HCT116 (cell line): ENCODE measurements at regions not wholly inside any gene's neighbourhood (a gene's known extent, or its start where the extent isn't known, plus 50 kb on each side); places are given as distances from the start of the nearest gene placed in this dataset.

Experiments used
- ATAC-seq: fragments of 200-7000 bp; cut with Tn5 transposase; 2 replicates; pipeline ENCODE4 v1.9.1; 2020; ENCODE audit warnings: mild to moderate bottlenecking, moderate library complexity
- BruUV-seq: library from RNA; stranded (reverse); fragments of 400-500 nt; replicated peaks from 2 replicates; lab custom pipeline; 2021; lab: Mats Ljungman, UMichigan
- CTCF ChIA-PET: fragments of 300-600 bp; sonication (Branson Sonifier 250); formaldehyde crosslinking; loops from one replicate; lab custom pipeline; 2021; ENCODE audit warnings: antibody characterized with exemption; lab: Charles Lee
- POLR2A ChIA-PET: fragments of 300-600, 350-600 bp; sonication (Branson Sonifier 250); formaldehyde crosslinking; loops from one replicate; lab custom pipeline; 2021; ENCODE audit warnings: antibody characterized with exemption; lab: Charles Lee
- RAD21 ChIA-PET, 2 experiments: fragments of 300-600 bp; sonication (Branson Sonifier 250); formaldehyde crosslinking; loops; one replicate each; lab custom pipeline; 2023; ENCODE audit warnings: low total read pairs in 2 of 2; ENCODE audit not compliant: uncharacterized antibody in 2 of 2, unreplicated experiment in 2 of 2, low non-redundant PET in 1 of 2; lab: Charles Lee
- DNase-seq: peaks from one replicate; pipeline ENCODE4 v3.0.0-alpha.2; 2010; ENCODE audit warnings: low read depth, low spot score
- H2AFZ ChIP-seq: fragments of 200-600 bp; shearing (Covaris generic), sonication (generic); 2 replicates; pipeline ENCODE4 v1.6.1; 2017; ENCODE audit warnings: low read depth, mixed run types, mixed read lengths, antibody characterized with exemption, low read length; ENCODE audit not compliant: poor library complexity, severe bottlenecking
- H3K27ac ChIP-seq: 2 replicates; pipeline ENCODE4 v1.5.1; 2012; ENCODE audit warnings: low read depth, low read length
- H3K27me3 ChIP-seq: fragments of 200-600 bp; sonication (generic); 2 replicates; pipeline ENCODE4 v1.6.1; 2016; ENCODE audit warnings: mixed run types, low read length, mixed read lengths; ENCODE audit not compliant: insufficient read depth
- H3K36me3 ChIP-seq, 2 experiments: fragments of 200-500 bp in 1 of 2; fragments of 200-600 bp in 1 of 2; sonication (Bioruptor generic) in 1 of 2; sonication (generic) in 1 of 2; 2 replicates each; pipeline versions ENCODE4 v1.5.1 to v1.6.1; 2014 to 2016; ENCODE audit warnings: low read length in 2 of 2, inconsistent platforms in 1 of 2, mixed read lengths in 1 of 2, mixed run types in 1 of 2; ENCODE audit not compliant: insufficient read depth in 2 of 2, control insufficient read depth in 1 of 2
- H3K4me1 ChIP-seq, 2 experiments: fragments of 200-600 bp in 1 of 2; sonication (generic) in 1 of 2; 2 replicates each; pipeline versions ENCODE4 v1.5.1 to v1.6.1; 2012 to 2017; ENCODE audit warnings: low read length in 2 of 2, inconsistent platforms in 1 of 2, mild to moderate bottlenecking in 1 of 2, mixed read lengths in 1 of 2, mixed run types in 1 of 2, moderate library complexity in 1 of 2; ENCODE audit not compliant: insufficient read depth in 2 of 2, control insufficient read depth in 1 of 2
- H3K4me2 ChIP-seq: fragments of 200-600 bp; sonication (generic); 2 replicates; pipeline ENCODE4 v1.6.1; 2017; ENCODE audit warnings: mixed run types, low read length, mixed read lengths
- H3K4me3 ChIP-seq, 2 experiments: fragments of 200-600 bp in 1 of 2; sonication (generic) in 1 of 2; replicated peaks in 1 of 2; 2 replicates each; pipeline ENCODE4 v1.5.1; 2011 to 2016; ENCODE audit warnings: low read length in 2 of 2, control low read depth in 1 of 2, low read depth in 1 of 2, mild to moderate bottlenecking in 1 of 2, mixed read lengths in 1 of 2, mixed run types in 1 of 2
- H3K79me2 ChIP-seq: fragments of 200-600 bp; sonication (generic); 2 replicates; pipeline ENCODE4 v1.6.1; 2017; ENCODE audit warnings: mild to moderate bottlenecking, mixed run types, low read length, moderate library complexity, mixed read lengths; ENCODE audit not compliant: insufficient read depth
- H3K9ac ChIP-seq: fragments of 200-600 bp; sonication (generic); 2 replicates; pipeline ENCODE4 v1.6.1; 2016; ENCODE audit warnings: low read length, mixed read lengths
- H3K9me2 ChIP-seq: fragments of 200-600 bp; sonication (generic), shearing (Covaris generic); 2 replicates; pipeline ENCODE4 v1.6.1; 2017; ENCODE audit warnings: mixed run types, mild to moderate bottlenecking, moderate library complexity; ENCODE audit not compliant: insufficient read depth
- H3K9me3 ChIP-seq, 2 experiments: fragments of 200-500 bp in 1 of 2; fragments of 200-600 bp in 1 of 2; sonication (Bioruptor generic) in 1 of 2; sonication (generic) in 1 of 2; 2 replicates each; pipeline ENCODE4 v1.6.1; 2014 to 2017; ENCODE audit warnings: low read length in 2 of 2, mixed read lengths in 2 of 2, inconsistent platforms in 1 of 2, low read depth in 1 of 2, mild to moderate bottlenecking in 1 of 2, mixed run types in 1 of 2, moderate library complexity in 1 of 2; ENCODE audit not compliant: control insufficient read depth in 1 of 2, insufficient read depth in 1 of 2
- H4K20me1 ChIP-seq: fragments of 200-600 bp; sonication (generic), shearing (Covaris generic); 2 replicates; pipeline ENCODE4 v1.6.1; 2017; ENCODE audit warnings: mixed run types, mild to moderate bottlenecking, moderate library complexity; ENCODE audit not compliant: insufficient read depth
- EZH2 ChIP-seq: fragments of 200-600 bp; sonication (generic); IDR thresholded peaks from 2 replicates; pipeline ENCODE4 v1.6.1; 2017; ENCODE audit warnings: antibody characterized with exemption, mixed run types
- RAD21 ChIP-seq: IDR thresholded peaks from 2 replicates; pipeline ENCODE4 v1.6.1; 2012; ENCODE audit warnings: low read depth, mild to moderate bottlenecking
- TCF7L2 ChIP-seq: IDR thresholded peaks from 2 replicates; pipeline ENCODE4 v1.7.0; 2011; ENCODE audit warnings: borderline replicate concordance, inconsistent platforms; ENCODE audit not compliant: insufficient read depth, insufficient read length; ENCODE audit errors: extremely low read depth
- intact Hi-C: fragments of 100-400 bp; cut with micrococcal nuclease; formaldehyde crosslinking; loops from 2 replicates; pipeline ENCODE4 v1.10.0; 2022
- TF ChIP-seq, protein P1 (sequence below): IDR thresholded peaks from 2 replicates; pipeline ENCODE4 v1.6.1; 2012; ENCODE audit warnings: low read depth

DNA sequence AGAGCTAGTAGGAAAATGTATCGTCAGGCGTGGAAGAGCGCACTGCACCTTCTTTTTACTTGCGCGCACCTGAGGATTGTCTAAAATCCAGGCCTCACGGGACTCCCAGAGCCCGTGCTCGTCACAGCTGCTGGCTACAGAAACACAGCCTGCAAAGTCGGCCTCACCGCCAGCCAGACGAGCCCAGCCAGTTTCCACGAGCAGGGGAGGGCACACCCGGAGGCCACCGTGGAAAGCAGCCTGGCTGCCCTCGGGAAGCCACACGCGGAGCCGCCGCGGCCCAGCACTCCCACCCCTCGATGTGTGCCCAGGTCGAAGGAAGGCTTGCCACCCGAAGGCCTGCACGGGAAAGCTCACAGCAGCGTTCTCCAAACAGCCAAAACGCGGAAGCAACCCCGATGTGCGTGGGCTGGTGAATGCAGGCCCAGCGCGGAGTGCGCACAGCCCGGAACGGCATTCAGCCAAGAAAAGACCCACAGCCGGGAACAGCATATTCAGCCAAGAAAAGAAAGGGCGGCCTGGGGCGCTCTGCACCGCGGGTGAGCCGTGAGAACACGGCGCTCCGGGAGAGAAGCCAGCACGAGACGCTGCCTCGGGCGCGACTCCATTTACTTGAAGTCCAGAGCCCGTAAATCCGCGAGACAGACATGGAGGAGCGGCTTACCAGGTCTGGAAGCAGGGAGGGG is 53.9 kb upstream of the SALL3 start:
- Histone ChIP-seq H3K9me3 (no peaks in the 10 kb centered on the region), H2AFZ (no peak overlapping the region), H4K20me1 (no peaks in the 10 kb centered on the region), H3K4me2 (no peak overlapping the region), H3K27ac (no peak overlapping the region), H3K9me2 (no peaks in the 10 kb centered on the region), H3K4me3 (no peak overlapping the region), H3K27me3 (peaks cover 6% of the 10 kb centered on the region), H3K4me1 (no peaks in the 10 kb centered on the region), H3K79me2 (no peaks in the 10 kb centered on the region), H3K36me3 (no peaks in the 10 kb centered on the region), H3K9ac (no peak overlapping the region)
- ChIA-PET POLR2A (no interaction called here), RAD21 (no interaction called here), CTCF (no interaction called here)
- no peak for TF ChIP-seq EZH2
- ATAC-seq, result no peak
- BruUV-seq, result no TSS peak
- intact Hi-C loops, result no loop called here
- no peak for DNase-seq

DNA sequence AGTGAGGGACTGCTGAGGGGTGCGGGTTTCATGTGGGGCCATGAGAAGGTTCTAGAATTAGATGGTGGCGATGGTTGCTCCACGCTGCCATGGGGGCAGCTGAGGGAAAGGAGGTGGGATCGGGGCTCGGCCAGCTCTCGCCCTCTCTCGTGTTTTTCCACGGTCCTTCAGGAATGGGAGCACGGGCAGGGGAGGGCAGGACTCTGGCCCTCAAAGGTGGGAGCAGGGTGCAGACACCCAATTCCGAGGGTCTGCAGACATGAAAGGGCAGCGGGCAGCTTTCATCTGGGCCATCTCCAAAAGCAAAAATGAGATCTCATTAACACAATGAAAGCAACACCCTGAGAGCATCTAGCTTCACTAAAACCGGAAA is 53.4 kb upstream of the SALL3 start:
- ATAC-seq (no peak), DNase-seq (no peak)
- CTCF ChIA-PET, result no interaction called here
- H3K79me2 ChIP-seq, result no peaks in the 10 kb centered on the region
- intact Hi-C loops, result no loop called here
- no peak overlapping the region for H3K27ac ChIP-seq
- H4K20me1 ChIP-seq, result no peaks in the 10 kb centered on the region
- H3K9ac ChIP-seq, result no peak overlapping the region
- TF ChIP-seq TCF7L2 (no peak), RAD21 (no peak), EZH2 (no peak)
- TF ChIP-seq, protein P1, sequence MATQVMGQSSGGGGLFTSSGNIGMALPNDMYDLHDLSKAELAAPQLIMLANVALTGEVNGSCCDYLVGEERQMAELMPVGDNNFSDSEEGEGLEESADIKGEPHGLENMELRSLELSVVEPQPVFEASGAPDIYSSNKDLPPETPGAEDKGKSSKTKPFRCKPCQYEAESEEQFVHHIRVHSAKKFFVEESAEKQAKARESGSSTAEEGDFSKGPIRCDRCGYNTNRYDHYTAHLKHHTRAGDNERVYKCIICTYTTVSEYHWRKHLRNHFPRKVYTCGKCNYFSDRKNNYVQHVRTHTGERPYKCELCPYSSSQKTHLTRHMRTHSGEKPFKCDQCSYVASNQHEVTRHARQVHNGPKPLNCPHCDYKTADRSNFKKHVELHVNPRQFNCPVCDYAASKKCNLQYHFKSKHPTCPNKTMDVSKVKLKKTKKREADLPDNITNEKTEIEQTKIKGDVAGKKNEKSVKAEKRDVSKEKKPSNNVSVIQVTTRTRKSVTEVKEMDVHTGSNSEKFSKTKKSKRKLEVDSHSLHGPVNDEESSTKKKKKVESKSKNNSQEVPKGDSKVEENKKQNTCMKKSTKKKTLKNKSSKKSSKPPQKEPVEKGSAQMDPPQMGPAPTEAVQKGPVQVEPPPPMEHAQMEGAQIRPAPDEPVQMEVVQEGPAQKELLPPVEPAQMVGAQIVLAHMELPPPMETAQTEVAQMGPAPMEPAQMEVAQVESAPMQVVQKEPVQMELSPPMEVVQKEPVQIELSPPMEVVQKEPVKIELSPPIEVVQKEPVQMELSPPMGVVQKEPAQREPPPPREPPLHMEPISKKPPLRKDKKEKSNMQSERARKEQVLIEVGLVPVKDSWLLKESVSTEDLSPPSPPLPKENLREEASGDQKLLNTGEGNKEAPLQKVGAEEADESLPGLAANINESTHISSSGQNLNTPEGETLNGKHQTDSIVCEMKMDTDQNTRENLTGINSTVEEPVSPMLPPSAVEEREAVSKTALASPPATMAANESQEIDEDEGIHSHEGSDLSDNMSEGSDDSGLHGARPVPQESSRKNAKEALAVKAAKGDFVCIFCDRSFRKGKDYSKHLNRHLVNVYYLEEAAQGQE, result no peak
- peaks cover 9% of the 10 kb centered on the region for H3K27me3 ChIP-seq
- H2AFZ ChIP-seq, result no peak overlapping the region
- no peaks in the 10 kb centered on the region for H3K4me1 ChIP-seq
- no peaks in the 10 kb centered on the region for H3K9me2 ChIP-seq
- no peak overlapping the region for H3K4me2 ChIP-seq
- POLR2A ChIA-PET, result no interaction called here
- no peaks in the 10 kb centered on the region for H3K9me3 ChIP-seq
- no peak overlapping the region for H3K4me3 ChIP-seq
- H3K36me3 ChIP-seq, result no peaks in the 10 kb centered on the region
- RAD21 ChIA-PET, result no interaction called here
- BruUV-seq, result no TSS peak
